A549 (cell line): ENCODE measurements at regions not wholly inside any gene's neighbourhood (a gene's known extent, or its start where the extent isn't known, plus 50 kb on each side); places are given as distances from the start of the nearest gene placed in this dataset.
A peak's percentile ranks its signal among the peaks of the same experiment; 100 is the strongest.

Experiments used
- ATAC-seq, 2 experiments: fragments of 200-7000 bp in 1 of 2; fragments of >200 bp in 1 of 2; cut with Nextera tagmentation in 1 of 2; cut with Tn5 transposase in 1 of 2; 3 replicates each; pipeline versions ENCODE4 v1.8.0 to v1.9.1; 2018 to 2020; ENCODE audit warnings: mild to moderate bottlenecking in 1 of 2, moderate library complexity in 1 of 2
- CTCF ChIA-PET: fragments of 300-600 bp; sonication (Branson Sonifier 250); formaldehyde crosslinking; extraction: SDS; loops from one replicate; lab custom pipeline; 2021; ENCODE audit warnings: antibody characterized with exemption, inconsistent platforms; lab: Yijun Ruan, JAX
- POLR2A ChIA-PET: fragments of 350-600 bp; formaldehyde crosslinking; extraction: SDS; loops from one replicate; lab custom pipeline; 2021; ENCODE audit warnings: antibody characterized with exemption, inconsistent platforms; lab: Yijun Ruan, JAX
- DNase-seq, 2 experiments: peaks; one replicate each; pipeline versions ENCODE4 v3.0.0 to v3.0.0-alpha.2; 2011 to 2016; ENCODE audit warnings: low read depth in 1 of 2, low spot score in 1 of 2
- FAIRE-seq: peaks from 2 replicates; lab custom pipeline; 2011; peaks lifted over from hg19 to GRCh38; lab: Jason Lieb, UNC
- H3K27ac ChIP-seq, 2 experiments: fragments of >200 bp; sonication (Bioruptor Twin); formaldehyde crosslinking; 3 replicates each; pipeline ENCODE4 v1.5.1; 2016 to 2017
- H3K4me1 ChIP-seq: fragments of >200 bp; sonication (Bioruptor Twin); formaldehyde crosslinking; 3 replicates; pipeline ENCODE4 v1.6.1; 2016
- H3K4me2 ChIP-seq: fragments of >200 bp; sonication (Bioruptor Twin); formaldehyde crosslinking; 3 replicates; pipeline ENCODE4 v1.6.1; 2016
- H3K4me3 ChIP-seq: fragments of >200 bp; sonication (Bioruptor Twin); formaldehyde crosslinking; 3 replicates; pipeline ENCODE4 v1.5.1; 2016
- H3K9me3 ChIP-seq: fragments of >200 bp; sonication (Bioruptor Twin); formaldehyde crosslinking; 3 replicates; pipeline ENCODE4 v1.6.1; 2016
- ATOH8 ChIP-seq: fragments of 250-450 bp; sonication (Bioruptor Pico); IDR thresholded peaks from 2 replicates; pipeline ENCODE4 v1.5.0; 2020; ENCODE audit warnings: low read depth, mild to moderate bottlenecking, moderate library complexity
- BHLHE40 ChIP-seq: IDR thresholded peaks from 2 replicates; pipeline ENCODE4 v1.6.1; 2012; ENCODE audit warnings: low read depth, low read length, inconsistent platforms
- EHF ChIP-seq: fragments of 250-450 bp; sonication (Bioruptor Pico); IDR thresholded peaks from 2 replicates; pipeline ENCODE4 v1.5.0; 2020; ENCODE audit warnings: mild to moderate bottlenecking
- FOXS1 ChIP-seq: fragments of 250-450 bp; sonication (Bioruptor Pico); IDR thresholded peaks from 2 replicates; pipeline ENCODE4 v1.5.0; 2020; ENCODE audit warnings: mild to moderate bottlenecking, moderate library complexity
- HEYL ChIP-seq: fragments of 250-450 bp; sonication (Bioruptor Pico); IDR thresholded peaks from 2 replicates; pipeline ENCODE4 v1.8.0; 2021; ENCODE audit warnings: mild to moderate bottlenecking, moderate library complexity
- HOXA7 ChIP-seq: fragments of 250-450 bp; sonication (Bioruptor Pico); IDR thresholded peaks from 2 replicates; pipeline ENCODE4 v1.5.0; 2020; ENCODE audit warnings: mild to moderate bottlenecking, moderate library complexity
- HOXB5 ChIP-seq: fragments of 250-450 bp; sonication (Bioruptor Pico); IDR thresholded peaks from 2 replicates; pipeline ENCODE4 v1.5.0; 2020; ENCODE audit warnings: mild to moderate bottlenecking, moderate library complexity
- MAFK ChIP-seq: fragments of 450-650 bp; IDR thresholded peaks from 2 replicates; pipeline ENCODE4 v1.6.1; 2014; ENCODE audit not compliant: partially characterized antibody
- NPAS2 ChIP-seq: fragments of 250-450 bp; sonication (Bioruptor Pico); IDR thresholded peaks from 2 replicates; pipeline ENCODE4 v1.8.0; 2022; ENCODE audit warnings: mild to moderate bottlenecking, moderate library complexity, borderline replicate concordance
- PHF8 ChIP-seq: fragments of 200-600 bp; sonication (generic); IDR thresholded peaks from 2 replicates; pipeline ENCODE4 v1.6.1; 2016; ENCODE audit warnings: low read depth, mild to moderate bottlenecking, antibody characterized with exemption, moderate library complexity, borderline replicate concordance
- RARB ChIP-seq: fragments of 250-450 bp; sonication (Bioruptor Pico); IDR thresholded peaks from 2 replicates; pipeline ENCODE4 v1.8.0; 2021; ENCODE audit warnings: mild to moderate bottlenecking, moderate library complexity
- RNF2 ChIP-seq: fragments of 200-600 bp; sonication (generic); IDR thresholded peaks from 2 replicates; pipeline ENCODE4 v1.6.1; 2016; ENCODE audit warnings: low read depth, mild to moderate bottlenecking, antibody characterized with exemption, moderate library complexity, borderline replicate concordance
- TP53 ChIP-seq: fragments of 250-450 bp; sonication (Bioruptor Pico); IDR thresholded peaks from 2 replicates; pipeline ENCODE4 v1.5.0; 2021; ENCODE audit warnings: mild to moderate bottlenecking, moderate library complexity
- ZC3H11A ChIP-seq: fragments of 450-650 bp; IDR thresholded peaks from 2 replicates; pipeline ENCODE4 v1.6.1; 2014; ENCODE audit warnings: antibody characterized with exemption, mild to moderate bottlenecking
- ZNF302 ChIP-seq: fragments of 250-450 bp; sonication (Bioruptor Pico); IDR thresholded peaks from 2 replicates; pipeline ENCODE4 v1.9.0; 2021; ENCODE audit warnings: inconsistent platforms, mild to moderate bottlenecking, moderate library complexity
- WGBS: methylation state at CpG from one replicate; pipeline ENCODE4 v1.1.6; 2017; ENCODE audit errors: missing lambda C conversion rate; 5-methylcytosine and 5-hydroxymethylcytosine counted together
- TF ChIP-seq, protein P1 (sequence below): fragments of 250-450 bp; sonication (Bioruptor Pico); IDR thresholded peaks from 2 replicates; pipeline ENCODE4 v1.5.0; 2021; ENCODE audit warnings: mild to moderate bottlenecking, moderate library complexity, borderline replicate concordance
- TF ChIP-seq, protein P2 (sequence below): fragments of 150-350 bp; IDR thresholded peaks from 2 replicates; pipeline ENCODE4 v1.6.1; 2014; ENCODE audit warnings: low read depth, mild to moderate bottlenecking, low read length
- TF ChIP-seq, protein P3 (sequence below): IDR thresholded peaks from 2 replicates; pipeline ENCODE4 v1.6.1; 2012

DNA sequence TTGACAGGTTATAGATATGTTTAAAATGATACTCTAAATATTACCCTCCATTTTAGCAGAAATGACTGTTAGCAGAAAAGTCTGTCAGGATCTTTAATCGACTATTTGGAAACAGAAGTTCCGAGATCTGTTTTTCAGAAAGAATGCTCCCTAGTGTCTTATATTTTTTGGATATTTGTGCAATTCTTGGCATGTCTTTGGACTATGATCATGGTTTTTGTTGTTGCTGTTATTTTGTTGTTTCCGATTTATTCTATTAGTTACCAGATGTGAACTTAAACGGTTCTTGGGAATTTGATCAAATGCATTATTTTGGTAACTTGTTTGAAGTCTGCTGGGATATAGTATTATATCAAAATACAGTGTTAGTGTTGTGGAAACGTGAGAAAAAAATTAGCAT is 106.4 kb upstream of the CEP162 start (continued):
- TF ChIP-seq, protein P1, sequence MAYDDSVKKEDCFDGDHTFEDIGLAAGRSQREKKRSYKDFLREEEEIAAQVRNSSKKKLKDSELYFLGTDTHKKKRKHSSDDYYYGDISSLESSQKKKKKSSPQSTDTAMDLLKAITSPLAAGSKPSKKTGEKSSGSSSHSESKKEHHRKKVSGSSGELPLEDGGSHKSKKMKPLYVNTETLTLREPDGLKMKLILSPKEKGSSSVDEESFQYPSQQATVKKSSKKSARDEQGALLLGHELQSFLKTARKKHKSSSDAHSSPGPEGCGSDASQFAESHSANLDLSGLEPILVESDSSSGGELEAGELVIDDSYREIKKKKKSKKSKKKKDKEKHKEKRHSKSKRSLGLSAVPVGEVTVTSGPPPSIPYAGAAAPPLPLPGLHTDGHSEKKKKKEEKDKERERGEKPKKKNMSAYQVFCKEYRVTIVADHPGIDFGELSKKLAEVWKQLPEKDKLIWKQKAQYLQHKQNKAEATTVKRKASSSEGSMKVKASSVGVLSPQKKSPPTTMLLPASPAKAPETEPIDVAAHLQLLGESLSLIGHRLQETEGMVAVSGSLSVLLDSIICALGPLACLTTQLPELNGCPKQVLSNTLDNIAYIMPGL (CRISPR knock-in tag) = no peak

- ATAC-seq (no peak), FAIRE-seq (no peak), DNase-seq (no peak)
- no peaks in the 10 kb centered on the region for H3K9me3 ChIP-seq
- no peak overlapping the region for H3K27ac ChIP-seq
- POLR2A ChIA-PET = no interaction called here
- no peak overlapping the region for H3K4me3 ChIP-seq
- CTCF ChIA-PET = interaction anchor here (0.6 kb wide), 1 partner anchor 14 kb away, joined by 3 read pairs; no protein-coding TSS in a partner anchor
- no peaks in the 10 kb centered on the region for H3K4me1 ChIP-seq
- no peak overlapping the region for H3K4me2 ChIP-seq
- TF ChIP-seq MAFK (peak; percentile 7), ZC3H11A (no peak), HOXA7 (CRISPR knock-in tag) (no peak), PHF8 (no peak)
- TF ChIP-seq, protein P2, sequence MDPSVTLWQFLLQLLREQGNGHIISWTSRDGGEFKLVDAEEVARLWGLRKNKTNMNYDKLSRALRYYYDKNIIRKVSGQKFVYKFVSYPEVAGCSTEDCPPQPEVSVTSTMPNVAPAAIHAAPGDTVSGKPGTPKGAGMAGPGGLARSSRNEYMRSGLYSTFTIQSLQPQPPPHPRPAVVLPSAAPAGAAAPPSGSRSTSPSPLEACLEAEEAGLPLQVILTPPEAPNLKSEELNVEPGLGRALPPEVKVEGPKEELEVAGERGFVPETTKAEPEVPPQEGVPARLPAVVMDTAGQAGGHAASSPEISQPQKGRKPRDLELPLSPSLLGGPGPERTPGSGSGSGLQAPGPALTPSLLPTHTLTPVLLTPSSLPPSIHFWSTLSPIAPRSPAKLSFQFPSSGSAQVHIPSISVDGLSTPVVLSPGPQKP = no peak
- WGBS = 39% methylated on average over 3 of the region's 3 CpGs
Measured at GRCh38 chr6:84332139-84333034, 104.9 kb upstream of the CEP162 start.

DNA sequence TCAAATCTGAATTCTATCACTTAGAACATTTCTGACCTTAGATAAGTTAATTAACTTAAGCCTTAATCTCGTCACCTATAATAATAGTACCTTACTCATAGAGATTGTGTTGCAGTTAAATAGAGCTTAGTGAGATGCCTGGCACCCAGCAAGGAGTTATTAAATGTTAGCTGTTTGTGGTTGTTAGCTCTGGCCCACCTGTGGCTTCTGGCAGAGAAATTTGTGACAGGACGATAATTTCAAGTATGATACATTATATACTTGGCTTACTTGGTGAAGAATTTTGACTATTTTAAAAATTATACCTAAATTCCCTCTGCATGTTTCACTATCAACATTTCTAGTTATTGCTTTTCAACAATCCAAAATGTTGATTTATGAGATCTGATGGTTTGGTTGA is 102.9 kb upstream of the CEP162 start:
- DNase-seq = no peak
- ChIA-PET POLR2A (no interaction called here), CTCF (no interaction called here)
- Histone ChIP-seq H3K27ac (no peak overlapping the region), H3K9me3 (no peaks in the 10 kb centered on the region), H3K4me2 (no peak overlapping the region), H3K4me3 (no peak overlapping the region), H3K4me1 (no peaks in the 10 kb centered on the region)
- no peak for FAIRE-seq
- TF ChIP-seq HEYL (CRISPR knock-in tag) (no peak), TP53 (CRISPR knock-in tag) (no peak), ZNF302 (CRISPR knock-in tag) (no peak), FOXS1 (CRISPR knock-in tag) (no peak), ATOH8 (no peak), RARB (CRISPR knock-in tag) (no peak), MAFK (no peak), NPAS2 (CRISPR knock-in tag) (no peak), EHF (no peak), BHLHE40 (no peak), RNF2 (no peak), ZC3H11A (no peak), HOXB5 (CRISPR knock-in tag) (no peak)
- TF ChIP-seq, protein P3, sequence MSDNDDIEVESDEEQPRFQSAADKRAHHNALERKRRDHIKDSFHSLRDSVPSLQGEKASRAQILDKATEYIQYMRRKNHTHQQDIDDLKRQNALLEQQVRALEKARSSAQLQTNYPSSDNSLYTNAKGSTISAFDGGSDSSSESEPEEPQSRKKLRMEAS = no peak
- ATAC-seq = no peak
- WGBS = 47% methylated on average over 2 of the region's 2 CpGs
